ENCODE measurements at regions not wholly inside any gene's neighbourhood (a gene's known extent, or its start where the extent isn't known, plus 50 kb on each side); places are given as distances from the start of the nearest gene placed in this dataset.

DNA sequence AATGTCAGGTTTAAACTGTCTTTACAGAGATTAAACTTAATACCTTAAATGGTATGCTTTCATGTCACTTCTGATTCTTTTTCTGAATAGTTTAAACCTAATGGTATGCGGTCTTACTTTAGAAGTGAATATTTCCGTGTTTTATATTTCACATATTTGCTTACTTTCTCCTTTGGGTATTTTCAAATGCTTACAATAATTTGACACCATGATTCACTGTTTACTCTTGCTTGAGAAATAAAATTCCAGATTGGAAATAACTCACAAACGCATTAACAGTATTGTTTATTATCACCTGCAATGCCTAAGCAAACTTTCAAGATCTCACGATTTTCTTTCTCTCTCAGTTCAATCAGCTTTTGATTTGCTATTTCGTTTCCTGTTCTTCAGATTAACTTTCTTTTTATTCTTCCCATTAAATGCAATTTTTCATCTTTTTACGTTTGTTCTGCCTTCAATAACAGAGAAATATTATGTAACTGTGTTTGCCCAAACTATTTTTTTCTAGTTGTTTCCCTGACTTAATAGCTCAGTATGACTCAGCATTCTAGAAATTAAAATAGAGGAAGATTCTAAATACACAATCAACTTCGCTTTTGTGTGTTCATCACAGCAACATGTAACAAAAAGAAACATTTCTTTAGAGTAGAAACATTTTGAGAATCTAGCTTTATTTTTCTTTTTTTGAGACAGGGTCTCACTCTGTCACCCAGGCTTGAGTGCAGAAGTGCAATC lies 955.5 kb upstream of the PRKX start:
- H3K4me3 ChIP-seq: no peak overlapping the region
- no peak overlapping the region for H3K27ac ChIP-seq
- no peak for ATAC-seq
- 38 to 39% methylated on average over 7 of the region's 7 CpGs for WGBS, 2 donors
- no peak for DNase-seq
- no peaks in the 10 kb centered on the region for H3K4me1 ChIP-seq
- H3K9me3 ChIP-seq: no peaks in the 10 kb centered on the region
- no peaks in the 10 kb centered on the region for H3K36me3 ChIP-seq (replicated peaks in 1 of 2; ENCODE audit: insufficient read depth in 1 of 2, low read depth in 2 of 2)
- no peaks in the 10 kb centered on the region for H3K27me3 ChIP-seq
- TF ChIP-seq POLR2A (IDR thresholded peaks at IDR 0.05): no peak
- TF ChIP-seq, protein P1, sequence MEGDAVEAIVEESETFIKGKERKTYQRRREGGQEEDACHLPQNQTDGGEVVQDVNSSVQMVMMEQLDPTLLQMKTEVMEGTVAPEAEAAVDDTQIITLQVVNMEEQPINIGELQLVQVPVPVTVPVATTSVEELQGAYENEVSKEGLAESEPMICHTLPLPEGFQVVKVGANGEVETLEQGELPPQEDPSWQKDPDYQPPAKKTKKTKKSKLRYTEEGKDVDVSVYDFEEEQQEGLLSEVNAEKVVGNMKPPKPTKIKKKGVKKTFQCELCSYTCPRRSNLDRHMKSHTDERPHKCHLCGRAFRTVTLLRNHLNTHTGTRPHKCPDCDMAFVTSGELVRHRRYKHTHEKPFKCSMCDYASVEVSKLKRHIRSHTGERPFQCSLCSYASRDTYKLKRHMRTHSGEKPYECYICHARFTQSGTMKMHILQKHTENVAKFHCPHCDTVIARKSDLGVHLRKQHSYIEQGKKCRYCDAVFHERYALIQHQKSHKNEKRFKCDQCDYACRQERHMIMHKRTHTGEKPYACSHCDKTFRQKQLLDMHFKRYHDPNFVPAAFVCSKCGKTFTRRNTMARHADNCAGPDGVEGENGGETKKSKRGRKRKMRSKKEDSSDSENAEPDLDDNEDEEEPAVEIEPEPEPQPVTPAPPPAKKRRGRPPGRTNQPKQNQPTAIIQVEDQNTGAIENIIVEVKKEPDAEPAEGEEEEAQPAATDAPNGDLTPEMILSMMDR (IDR thresholded peaks at IDR 0.05): no peak
- intact Hi-C loops (cut with DNase I): no loop called here

DNA sequence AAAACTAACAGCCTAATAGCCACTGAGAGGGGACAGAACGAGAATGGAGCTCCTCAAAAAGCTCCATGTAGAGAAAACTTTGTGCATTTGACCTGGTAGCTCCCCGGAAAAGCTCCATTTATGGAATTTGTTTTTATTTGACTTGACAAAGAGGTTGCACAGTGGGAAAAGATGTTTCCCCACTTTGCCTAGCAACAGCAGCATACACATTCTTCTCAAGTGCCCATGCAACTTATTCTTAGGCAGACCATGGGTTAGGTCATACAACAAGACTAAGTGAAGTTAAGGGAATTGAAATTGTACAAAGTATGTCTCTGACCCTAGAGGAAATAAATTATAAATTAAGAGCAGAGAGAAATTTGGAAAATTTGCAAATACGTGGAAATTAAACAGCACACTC lies 949.6 kb upstream of the PRKX start:
- TF ChIP-seq, protein P1 (IDR thresholded peaks at IDR 0.05): no peak
- TF ChIP-seq POLR2A (IDR thresholded peaks at IDR 0.05): no peak
- Histone ChIP-seq H3K27ac (no peak overlapping the region), H3K36me3 (replicated peaks in 1 of 2; ENCODE audit: insufficient read depth in 1 of 2, low read depth in 2 of 2) (no peaks in the 10 kb centered on the region), H3K4me1 (no peaks in the 10 kb centered on the region), H3K9me3 (no peaks in the 10 kb centered on the region), H3K4me3 (no peak overlapping the region), H3K27me3 (no peaks in the 10 kb centered on the region)
- DNase-seq (no peak), ATAC-seq (no peak)
- 73 to 97% methylated on average over 3 of the region's 3 CpGs for whole genome bisulfite sequencing, 2 donors
- intact Hi-C loops (cut with DNase I): no loop called here

DNA sequence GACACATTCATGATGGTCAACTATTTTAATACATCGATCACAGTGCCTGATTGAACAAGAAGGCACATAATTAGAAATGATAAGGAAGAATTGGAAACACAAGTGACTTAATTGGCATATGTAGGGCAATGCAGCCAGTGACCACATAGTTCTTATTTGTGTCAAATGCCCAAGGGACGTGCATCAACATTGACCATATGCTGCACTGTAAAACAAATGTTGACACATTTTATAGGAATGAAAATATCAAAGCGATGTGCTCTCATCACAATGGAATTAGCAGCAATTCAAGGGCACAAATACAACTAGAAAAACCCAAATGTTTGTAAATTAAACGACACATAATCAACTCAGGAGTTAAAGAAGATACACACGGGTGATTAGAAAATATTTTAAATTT lies 948.3 kb upstream of the PRKX start:
- TF ChIP-seq POLR2A (IDR thresholded peaks at IDR 0.05): no peak
- TF ChIP-seq, protein P1 (IDR thresholded peaks at IDR 0.05): no peak
- H3K27ac ChIP-seq: no peak overlapping the region
- WGBS, 2 donors: 84 to 86% methylated on average over 5 of the region's 5 CpGs
- no peaks in the 10 kb centered on the region for H3K36me3 ChIP-seq (replicated peaks in 1 of 2; ENCODE audit: insufficient read depth in 1 of 2, low read depth in 2 of 2)
- DNase-seq (no peak), ATAC-seq (no peak)
- no peaks in the 10 kb centered on the region for H3K4me1 ChIP-seq
- no peaks in the 10 kb centered on the region for H3K27me3 ChIP-seq
- H3K4me3 ChIP-seq: no peak overlapping the region
- H3K9me3 ChIP-seq: no peaks in the 10 kb centered on the region
- intact Hi-C loops (cut with DNase I): no loop called here

DNA sequence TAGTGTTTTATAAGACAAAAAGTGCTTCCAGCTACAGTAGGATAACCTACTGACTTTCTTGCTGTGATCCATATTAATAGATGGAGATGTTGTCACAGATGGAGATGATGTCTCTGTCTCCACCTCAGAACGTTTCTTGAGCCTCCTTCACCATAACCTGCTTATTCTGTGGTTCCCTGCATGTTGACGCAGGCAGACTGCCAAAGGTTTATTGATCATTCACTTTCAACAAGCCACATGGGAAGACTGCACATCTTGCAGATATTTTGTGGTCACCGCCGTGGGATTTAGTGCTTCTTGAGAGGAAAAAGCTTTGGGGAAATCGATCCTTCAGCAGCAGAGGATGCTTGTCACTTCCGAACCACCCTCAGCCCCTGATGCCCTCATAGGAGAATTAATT lies 943.0 kb upstream of the PRKX start:
- no peaks in the 10 kb centered on the region for H3K9me3 ChIP-seq
- H3K4me1 ChIP-seq: peaks cover 5% of the 10 kb centered on the region
- intact Hi-C loops (cut with DNase I): no loop called here
- H3K36me3 ChIP-seq (replicated peaks in 1 of 2; ENCODE audit: insufficient read depth in 1 of 2, low read depth in 2 of 2): no peaks in the 10 kb centered on the region
- DNase-seq: peak; percentile 25 to 66 (median 50)
- WGBS, 2 donors: 26 to 27% methylated on average over 6 of the region's 6 CpGs
- no peak overlapping the region for H3K4me3 ChIP-seq
- H3K27me3 ChIP-seq: no peaks in the 10 kb centered on the region
- TF ChIP-seq, protein P1 (IDR thresholded peaks at IDR 0.05): no peak
- no peak for TF ChIP-seq POLR2A (IDR thresholded peaks at IDR 0.05)
- peak overlapping the region in 1 of 4 donors; percentile 69 for H3K27ac ChIP-seq
- peak; percentile 48 for ATAC-seq

DNA sequence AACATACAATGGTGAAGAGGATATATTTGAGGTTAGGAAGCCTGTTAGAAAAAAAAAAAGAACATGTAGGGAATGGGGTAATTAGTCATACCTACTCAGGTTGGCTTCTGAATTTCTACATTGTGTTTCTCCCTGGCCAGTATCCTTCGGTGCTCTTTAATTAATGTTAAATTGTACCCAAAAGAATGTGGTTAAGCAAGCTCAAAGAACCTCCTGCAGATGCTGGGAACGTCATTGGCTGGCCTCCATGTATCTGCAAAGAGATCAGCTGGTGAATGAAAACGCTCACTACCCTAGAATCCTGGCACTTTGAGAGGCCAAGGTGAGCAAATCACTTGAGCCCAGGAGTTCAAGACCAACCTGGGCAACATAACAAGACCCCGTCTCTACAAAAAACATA lies 942.3 kb upstream of the PRKX start:
- no peaks in the 10 kb centered on the region for H3K27me3 ChIP-seq
- peak; percentile 84 for ATAC-seq
- H3K36me3 ChIP-seq (replicated peaks in 1 of 2; ENCODE audit: insufficient read depth in 1 of 2, low read depth in 2 of 2): no peaks in the 10 kb centered on the region
- no peaks in the 10 kb centered on the region for H3K9me3 ChIP-seq
- no peak overlapping the region for H3K4me3 ChIP-seq
- H3K27ac ChIP-seq: peak overlapping the region in 2 of 4 donors; percentile 68 to 69
- WGBS, 2 donors: 17 to 42% methylated on average over 2 to 4 of the region's 4 CpGs
- TF ChIP-seq POLR2A (IDR thresholded peaks at IDR 0.05): no peak
- TF ChIP-seq, protein P1 (IDR thresholded peaks at IDR 0.05): no peak
- H3K4me1 ChIP-seq: peaks cover 5% of the 10 kb centered on the region
- peak; percentile 32 to 69 (median 52) for DNase-seq
- intact Hi-C loops (cut with DNase I): no loop called here
